ENCODE measurements at regions not wholly inside any gene's neighbourhood (a gene's known extent, or its start where the extent isn't known, plus 50 kb on each side); places are given as distances from the start of the nearest gene placed in this dataset.
"Not testable (repeated sequence)": the region's sequence is repeated elsewhere in the genome, so short reads cannot be mapped to it uniquely, and the experiment has no call there.

GRCh38 chr21:5060364-5061083 is 5460.9 kb upstream of the TPTE start:
- TF ChIP-seq POLR2A (IDR thresholded peaks at IDR 0.05; ENCODE audit: extremely low read depth, insufficient read length); CTCF (IDR thresholded peaks at IDR 0.05; ENCODE audit: low read depth, low read length): not testable (repeated sequence)

Measured in NB4 (cell line).